Loucy (cell line): ENCODE measurements at regions not wholly inside any gene's neighbourhood (a gene's known extent, or its start where the extent isn't known, plus 50 kb on each side); places are given as distances from the start of the nearest gene placed in this dataset.

ENCODE experiments used
- EZH2phosphoT487 ChIP-seq: fragments of 200-600 bp; IDR thresholded peaks from 2 replicates; pipeline ENCODE4 v1.6.1; 2018; ENCODE audit warnings: antibody characterized with exemption, mild to moderate bottlenecking, moderate library complexity, borderline replicate concordance
- TF ChIP-seq, protein P1 (sequence below): fragments of 200-600 bp; sonication (generic); conservative IDR thresholded peaks from 2 replicates; pipeline ENCODE4 v1.5.1; 2014; ENCODE audit warnings: mild to moderate bottlenecking, antibody characterized with exemption, low read length

DNA sequence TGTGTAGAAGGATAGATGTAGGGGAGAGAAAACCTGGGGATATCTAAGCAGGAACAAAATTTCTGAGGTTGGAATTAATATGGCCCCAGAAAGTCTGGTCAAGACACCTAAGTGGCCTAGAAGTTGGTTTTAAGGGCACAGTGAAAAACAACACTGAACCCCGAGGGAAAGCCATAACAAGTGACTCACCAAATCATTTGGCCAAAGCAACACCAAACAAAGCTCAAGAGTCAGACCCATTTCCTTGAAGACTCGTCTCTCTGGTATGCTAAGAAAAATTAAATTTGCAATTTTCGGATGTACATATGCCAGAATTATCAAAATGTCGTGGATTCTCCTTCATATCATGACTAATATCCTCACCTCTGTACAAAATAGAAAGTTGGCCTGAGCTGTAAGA, 162.9 kb downstream of the SMIM20 start:
- TF ChIP-seq, protein P1, sequence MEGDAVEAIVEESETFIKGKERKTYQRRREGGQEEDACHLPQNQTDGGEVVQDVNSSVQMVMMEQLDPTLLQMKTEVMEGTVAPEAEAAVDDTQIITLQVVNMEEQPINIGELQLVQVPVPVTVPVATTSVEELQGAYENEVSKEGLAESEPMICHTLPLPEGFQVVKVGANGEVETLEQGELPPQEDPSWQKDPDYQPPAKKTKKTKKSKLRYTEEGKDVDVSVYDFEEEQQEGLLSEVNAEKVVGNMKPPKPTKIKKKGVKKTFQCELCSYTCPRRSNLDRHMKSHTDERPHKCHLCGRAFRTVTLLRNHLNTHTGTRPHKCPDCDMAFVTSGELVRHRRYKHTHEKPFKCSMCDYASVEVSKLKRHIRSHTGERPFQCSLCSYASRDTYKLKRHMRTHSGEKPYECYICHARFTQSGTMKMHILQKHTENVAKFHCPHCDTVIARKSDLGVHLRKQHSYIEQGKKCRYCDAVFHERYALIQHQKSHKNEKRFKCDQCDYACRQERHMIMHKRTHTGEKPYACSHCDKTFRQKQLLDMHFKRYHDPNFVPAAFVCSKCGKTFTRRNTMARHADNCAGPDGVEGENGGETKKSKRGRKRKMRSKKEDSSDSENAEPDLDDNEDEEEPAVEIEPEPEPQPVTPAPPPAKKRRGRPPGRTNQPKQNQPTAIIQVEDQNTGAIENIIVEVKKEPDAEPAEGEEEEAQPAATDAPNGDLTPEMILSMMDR, result no peak
- no peak for TF ChIP-seq EZH2phosphoT487
